GM21367 (cell line): ENCODE measurements at regions not wholly inside any gene's neighbourhood (a gene's known extent, or its start where the extent isn't known, plus 50 kb on each side); places are given as distances from the start of the nearest gene placed in this dataset.

Experiments
- ATAC-seq: cut with Tn5 transposase; IDR thresholded peaks from one replicate; pipeline ENCODE4 v1.9.1; 2021; ENCODE audit not compliant: unreplicated experiment

- ATAC-seq = no peak
These were observed 134.7 kb upstream of the AGR3 start for GRCh38 chr7:17016402-17017010.

- no peak for ATAC-seq
These were observed 137.3 kb upstream of the AGR3 start for GRCh38 chr7:17019106-17019505.

GRCh38 chr7:17020250-17020649, 138.5 kb upstream of the AGR3 start:
- no peak for ATAC-seq

- ATAC-seq = no peak
These were observed 139.4 kb upstream of the AGR3 start for GRCh38 chr7:17021205-17021604.

GRCh38 chr7:17022920-17023319, 141.1 kb upstream of the AGR3 start:
- ATAC-seq = no peak

GRCh38 chr7:17026269-17026668, 144.5 kb upstream of the AGR3 start:
- ATAC-seq = no peak

GRCh38 chr7:17027143-17027788, 145.5 kb upstream of the AGR3 start:
- ATAC-seq = no peak

GRCh38 chr7:17027789-17028152, 146.0 kb upstream of the AGR3 start:
- ATAC-seq = no peak

- ATAC-seq = no peak
These were observed 147.4 kb upstream of the AGR3 start for GRCh38 chr7:17029150-17029549.

- ATAC-seq = no peak
These were observed 148.8 kb upstream of the AGR3 start for GRCh38 chr7:17030559-17030958.

GRCh38 chr7:17031906-17032551, 150.2 kb upstream of the AGR3 start:
- no peak for ATAC-seq

GRCh38 chr7:17033245-17033644, 151.5 kb upstream of the AGR3 start:
- ATAC-seq = no peak

GRCh38 chr7:17036584-17036983, 154.8 kb upstream of the AGR3 start:
- ATAC-seq = no peak

- no peak for ATAC-seq
These were observed 155.6 kb upstream of the AGR3 start for GRCh38 chr7:17037356-17037755.

GRCh38 chr7:17038160-17038782, 156.5 kb upstream of the AGR3 start:
- ATAC-seq = no peak

- ATAC-seq = no peak
These were observed 157.0 kb upstream of the AGR3 start for GRCh38 chr7:17038783-17039170.

- no peak for ATAC-seq
These were observed 157.6 kb upstream of the AGR3 start for GRCh38 chr7:17039372-17039771.

- no peak for ATAC-seq
These were observed 158.9 kb upstream of the AGR3 start for GRCh38 chr7:17040716-17041115.

GRCh38 chr7:17041324-17041723, 159.5 kb upstream of the AGR3 start:
- ATAC-seq = no peak

GRCh38 chr7:17042211-17042610, 160.4 kb upstream of the AGR3 start:
- no peak for ATAC-seq

GRCh38 chr7:17043012-17043877, 161.5 kb upstream of the AGR3 start:
- no peak for ATAC-seq
